ENCODE measurements at regions not wholly inside any gene's neighbourhood (a gene's known extent, or its start where the extent isn't known, plus 50 kb on each side); places are given as distances from the start of the nearest gene placed in this dataset.

DNA sequence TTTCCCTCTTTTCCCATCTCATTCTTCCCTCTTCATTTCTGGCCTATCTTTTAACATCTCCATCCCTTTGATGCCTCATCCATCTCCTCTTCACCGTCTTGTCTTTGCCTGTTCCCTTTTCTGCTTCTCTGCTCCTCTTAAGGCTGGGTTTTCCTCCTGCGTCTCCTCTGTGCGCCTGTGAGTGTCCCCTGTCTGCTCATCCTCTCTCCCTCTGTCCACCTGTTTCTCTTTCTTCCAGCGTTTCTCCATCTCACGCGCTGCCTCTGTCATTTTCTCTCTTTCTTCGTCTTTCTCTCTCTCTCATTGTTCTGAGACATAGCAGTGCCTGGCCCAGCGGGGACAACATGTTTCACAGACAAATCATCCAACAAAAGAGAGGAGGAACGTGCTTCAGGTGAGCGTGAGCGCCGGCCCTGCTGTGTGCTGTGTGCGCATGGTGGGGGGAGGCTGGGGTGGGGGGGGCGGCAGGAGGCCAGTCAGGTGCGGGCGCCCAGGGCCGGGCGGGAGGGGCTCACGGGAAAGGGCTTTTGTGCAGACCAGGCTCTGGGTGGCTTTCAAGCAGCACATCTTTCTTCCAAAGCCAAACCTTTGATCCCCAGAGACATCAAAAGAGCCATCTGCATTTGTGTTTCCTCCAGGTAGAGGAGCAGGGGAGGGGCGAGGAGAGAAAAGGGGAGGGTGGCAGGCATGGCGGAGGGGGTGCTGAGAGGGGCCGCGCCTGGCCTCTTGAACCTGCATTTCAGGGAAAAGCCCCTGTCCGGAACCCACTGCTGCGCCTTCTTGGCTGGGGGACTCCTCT is 121.3 kb downstream of the VEGFA start:
- H3K9ac ChIP-seq (ENCODE audit: low read depth in 1 of 2, low read length in 2 of 2) = no peak overlapping the region
- no peaks in the 10 kb centered on the region for H3K9me3 ChIP-seq (ENCODE audit: control insufficient read depth in 1 of 2, low read length in 2 of 2)

DNA sequence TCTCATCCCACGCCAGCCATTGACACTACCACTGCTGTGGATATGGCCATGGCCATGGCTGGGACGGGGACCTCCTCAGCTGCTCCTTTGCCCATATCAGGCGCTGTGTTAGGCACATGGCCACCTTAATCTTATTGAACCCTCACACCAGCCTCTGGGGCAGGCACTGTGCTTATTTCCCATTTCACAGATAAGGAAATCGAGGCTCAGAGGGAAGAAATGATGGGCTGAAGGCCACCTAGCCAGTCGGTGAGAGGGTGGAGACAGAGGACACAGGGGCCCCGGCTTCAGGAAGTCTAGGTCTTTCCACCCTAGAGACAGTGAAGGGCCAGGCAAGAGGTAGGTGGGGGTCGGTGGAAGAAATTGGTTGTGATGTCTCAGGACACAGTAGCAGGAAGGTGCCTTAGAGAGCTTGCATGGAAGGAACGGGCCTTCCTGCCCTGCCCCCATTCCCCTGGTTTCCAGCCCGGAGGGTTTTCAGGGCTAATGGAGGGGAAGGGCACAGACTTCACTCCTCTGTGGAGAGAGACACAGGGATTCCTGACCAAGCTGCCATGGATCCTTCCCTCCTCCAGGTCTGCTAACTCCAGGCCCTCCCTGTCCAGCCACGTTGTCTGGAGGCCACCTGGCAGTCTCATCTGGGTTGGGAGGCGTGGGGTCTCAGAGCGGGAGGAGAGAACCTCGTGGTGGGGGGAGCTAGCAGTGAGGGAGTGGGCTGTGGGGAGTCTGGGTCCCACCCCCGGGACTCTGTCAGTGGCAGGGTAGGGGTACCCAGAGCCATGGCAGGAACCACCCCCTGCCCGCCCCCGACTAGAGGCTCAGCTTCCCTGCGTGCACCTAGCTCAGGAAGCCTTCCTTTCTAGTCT is 120.4 kb downstream of the VEGFA start:
- Histone ChIP-seq H3K4me3 (ENCODE audit: low read depth in 1 of 2, low read length in 2 of 2) (no peak overlapping the region), H3K36me3 (ENCODE audit: control insufficient read depth in 1 of 2, insufficient read depth in 2 of 2, low read length in 2 of 2) (no peaks in the 10 kb centered on the region), H3K4me1 (ENCODE audit: control insufficient read depth in 1 of 2, insufficient read depth in 2 of 2, low read length in 2 of 2) (no peaks in the 10 kb centered on the region), H3K9me3 (ENCODE audit: control insufficient read depth in 1 of 2, low read length in 2 of 2) (no peaks in the 10 kb centered on the region), H3K9ac (ENCODE audit: low read depth in 1 of 2, low read length in 2 of 2) (no peak overlapping the region), H3K27ac (ENCODE audit: low read depth, low read length) (no peak overlapping the region), H3K27me3 (ENCODE audit: control insufficient read depth in 1 of 2, insufficient read depth in 2 of 2, low read length in 2 of 2) (peaks cover 0 to 3% of the 10 kb centered on the region in 2 donors)

More for the DNA sequence above, 121.3 kb downstream of the VEGFA start:
- no peak overlapping the region for H3K27ac ChIP-seq (ENCODE audit: low read depth, low read length)
- no peaks in the 10 kb centered on the region for H3K4me1 ChIP-seq (ENCODE audit: control insufficient read depth in 1 of 2, insufficient read depth in 2 of 2, low read length in 2 of 2)
- no peaks in the 10 kb centered on the region for H3K36me3 ChIP-seq (ENCODE audit: control insufficient read depth in 1 of 2, insufficient read depth in 2 of 2, low read length in 2 of 2)
- peaks cover 0 to 3% of the 10 kb centered on the region in 2 donors for H3K27me3 ChIP-seq (ENCODE audit: control insufficient read depth in 1 of 2, insufficient read depth in 2 of 2, low read length in 2 of 2)
- H3K4me3 ChIP-seq (ENCODE audit: low read depth in 1 of 2, low read length in 2 of 2) = no peak overlapping the region

DNA sequence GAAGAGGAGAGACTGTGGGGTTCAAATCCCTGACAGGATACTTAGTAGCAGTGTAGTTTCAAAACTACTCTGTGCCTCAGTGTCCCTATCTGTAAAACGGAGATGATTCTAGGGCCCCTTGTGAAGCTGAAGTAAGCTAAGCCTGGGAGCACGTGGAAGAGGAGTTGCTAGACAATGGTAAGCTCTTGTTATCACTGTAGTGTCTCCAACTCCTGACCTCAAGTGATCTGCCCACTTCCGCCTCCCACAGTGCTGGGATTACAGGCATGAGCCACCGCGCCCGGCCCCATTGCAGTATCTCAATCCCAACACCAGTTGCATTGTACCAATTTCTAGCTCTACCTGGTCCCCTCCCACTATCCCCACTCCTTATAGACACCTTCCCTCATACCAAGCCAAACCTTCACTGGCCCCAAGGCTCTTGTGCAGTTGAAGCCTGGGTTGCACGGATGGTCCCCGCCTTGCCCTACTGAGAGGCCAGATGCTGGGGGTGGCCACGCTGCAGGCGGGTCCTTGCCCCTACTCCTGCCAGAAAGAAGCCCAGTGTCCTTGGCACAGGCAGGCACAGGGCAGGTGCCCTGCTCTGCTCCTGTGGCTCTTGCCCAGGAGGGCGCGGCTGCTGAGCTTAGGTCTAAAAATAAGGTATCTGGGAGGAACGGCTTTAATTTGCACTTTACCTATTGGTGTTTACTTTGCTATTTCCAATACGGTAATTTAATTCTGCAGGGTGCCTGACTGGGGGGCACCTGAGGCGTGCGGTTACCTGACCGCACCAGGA is 118.1 kb downstream of the VEGFA start:
- Histone ChIP-seq H3K9ac (ENCODE audit: low read depth in 1 of 2, low read length in 2 of 2) (no peak overlapping the region), H3K36me3 (ENCODE audit: control insufficient read depth in 1 of 2, insufficient read depth in 2 of 2, low read length in 2 of 2) (no peaks in the 10 kb centered on the region), H3K27me3 (ENCODE audit: control insufficient read depth in 1 of 2, insufficient read depth in 2 of 2, low read length in 2 of 2) (peaks cover 0 to 3% of the 10 kb centered on the region in 2 donors), H3K9me3 (ENCODE audit: control insufficient read depth in 1 of 2, low read length in 2 of 2) (no peaks in the 10 kb centered on the region), H3K4me3 (ENCODE audit: low read depth in 1 of 2, low read length in 2 of 2) (no peak overlapping the region), H3K27ac (ENCODE audit: low read depth, low read length) (no peak overlapping the region), H3K4me1 (ENCODE audit: control insufficient read depth in 1 of 2, insufficient read depth in 2 of 2, low read length in 2 of 2) (no peaks in the 10 kb centered on the region)

GRCh38 chr6:43887340-43887858 is 117.4 kb downstream of the VEGFA start:
- Histone ChIP-seq H3K9me3 (ENCODE audit: control insufficient read depth in 1 of 2, low read length in 2 of 2) (no peaks in the 10 kb centered on the region), H3K4me1 (ENCODE audit: control insufficient read depth in 1 of 2, insufficient read depth in 2 of 2, low read length in 2 of 2) (no peaks in the 10 kb centered on the region), H3K27ac (ENCODE audit: low read depth, low read length) (no peak overlapping the region), H3K4me3 (ENCODE audit: low read depth in 1 of 2, low read length in 2 of 2) (no peak overlapping the region), H3K36me3 (ENCODE audit: control insufficient read depth in 1 of 2, insufficient read depth in 2 of 2, low read length in 2 of 2) (no peaks in the 10 kb centered on the region), H3K27me3 (ENCODE audit: control insufficient read depth in 1 of 2, insufficient read depth in 2 of 2, low read length in 2 of 2) (peaks cover 0 to 3% of the 10 kb centered on the region in 2 donors), H3K9ac (ENCODE audit: low read depth in 1 of 2, low read length in 2 of 2) (no peak overlapping the region)

GRCh38 chr6:43886717-43887339 is 116.8 kb downstream of the VEGFA start:
- H3K27me3 ChIP-seq (ENCODE audit: control insufficient read depth in 1 of 2, insufficient read depth in 2 of 2, low read length in 2 of 2) = peaks cover 0 to 3% of the 10 kb centered on the region in 2 donors
- H3K4me3 ChIP-seq (ENCODE audit: low read depth in 1 of 2, low read length in 2 of 2) = no peak overlapping the region
- no peak overlapping the region for H3K9ac ChIP-seq (ENCODE audit: low read depth in 1 of 2, low read length in 2 of 2)
- H3K27ac ChIP-seq (ENCODE audit: low read depth, low read length) = no peak overlapping the region
- no peaks in the 10 kb centered on the region for H3K4me1 ChIP-seq (ENCODE audit: control insufficient read depth in 1 of 2, insufficient read depth in 2 of 2, low read length in 2 of 2)
- H3K9me3 ChIP-seq (ENCODE audit: control insufficient read depth in 1 of 2, low read length in 2 of 2) = no peaks in the 10 kb centered on the region
- no peaks in the 10 kb centered on the region for H3K36me3 ChIP-seq (ENCODE audit: control insufficient read depth in 1 of 2, insufficient read depth in 2 of 2, low read length in 2 of 2)

- H3K4me1 ChIP-seq (ENCODE audit: control insufficient read depth in 1 of 2, insufficient read depth in 2 of 2, low read length in 2 of 2) = no peaks in the 10 kb centered on the region
- peaks cover 0 to 3% of the 10 kb centered on the region in 2 donors for H3K27me3 ChIP-seq (ENCODE audit: control insufficient read depth in 1 of 2, insufficient read depth in 2 of 2, low read length in 2 of 2)
- H3K4me3 ChIP-seq (ENCODE audit: low read depth in 1 of 2, low read length in 2 of 2) = no peak overlapping the region
- no peaks in the 10 kb centered on the region for H3K36me3 ChIP-seq (ENCODE audit: control insufficient read depth in 1 of 2, insufficient read depth in 2 of 2, low read length in 2 of 2)
- no peaks in the 10 kb centered on the region for H3K9me3 ChIP-seq (ENCODE audit: control insufficient read depth in 1 of 2, low read length in 2 of 2)
- no peak overlapping the region for H3K27ac ChIP-seq (ENCODE audit: low read depth, low read length)
- no peak overlapping the region for H3K9ac ChIP-seq (ENCODE audit: low read depth in 1 of 2, low read length in 2 of 2)
Observed at GRCh38 chr6:43886067-43886461, 116.1 kb downstream of the VEGFA start.

- no peak overlapping the region for H3K27ac ChIP-seq (ENCODE audit: low read depth, low read length)
- no peaks in the 10 kb centered on the region for H3K9me3 ChIP-seq (ENCODE audit: control insufficient read depth in 1 of 2, low read length in 2 of 2)
- no peaks in the 10 kb centered on the region for H3K36me3 ChIP-seq (ENCODE audit: control insufficient read depth in 1 of 2, insufficient read depth in 2 of 2, low read length in 2 of 2)
- H3K4me1 ChIP-seq (ENCODE audit: control insufficient read depth in 1 of 2, insufficient read depth in 2 of 2, low read length in 2 of 2) = no peaks in the 10 kb centered on the region
- no peaks in the 10 kb centered on the region for H3K27me3 ChIP-seq (ENCODE audit: control insufficient read depth in 1 of 2, insufficient read depth in 2 of 2, low read length in 2 of 2)
- no peak overlapping the region for H3K4me3 ChIP-seq (ENCODE audit: low read depth in 1 of 2, low read length in 2 of 2)
- no peak overlapping the region for H3K9ac ChIP-seq (ENCODE audit: low read depth in 1 of 2, low read length in 2 of 2)
Observed at GRCh38 chr6:43885399-43886066, 115.5 kb downstream of the VEGFA start.

DNA sequence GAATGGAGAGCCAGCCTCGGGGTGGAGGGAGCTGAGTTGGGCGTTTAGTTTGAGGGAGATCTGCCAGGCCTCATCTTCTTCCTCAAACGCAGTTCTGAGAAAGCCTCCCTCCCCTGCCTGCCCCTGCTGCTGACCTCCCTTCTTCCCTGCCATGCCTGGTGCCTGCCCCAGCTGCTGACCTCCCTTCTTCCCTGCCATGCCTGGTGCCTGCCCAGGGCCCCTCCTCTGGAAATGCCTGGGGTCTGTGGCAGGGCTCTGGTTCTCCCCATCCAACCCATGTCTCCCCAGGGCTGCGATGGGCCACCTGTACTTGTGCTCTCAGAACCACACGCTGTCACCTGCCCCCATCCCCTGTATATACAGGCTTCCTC is 114.6 kb downstream of the VEGFA start:
- no peak overlapping the region for H3K4me3 ChIP-seq (ENCODE audit: low read depth in 1 of 2, low read length in 2 of 2)
- no peaks in the 10 kb centered on the region for H3K4me1 ChIP-seq (ENCODE audit: control insufficient read depth in 1 of 2, insufficient read depth in 2 of 2, low read length in 2 of 2)
- no peaks in the 10 kb centered on the region for H3K9me3 ChIP-seq (ENCODE audit: control insufficient read depth in 1 of 2, low read length in 2 of 2)
- no peaks in the 10 kb centered on the region for H3K36me3 ChIP-seq (ENCODE audit: control insufficient read depth in 1 of 2, insufficient read depth in 2 of 2, low read length in 2 of 2)
- H3K9ac ChIP-seq (ENCODE audit: low read depth in 1 of 2, low read length in 2 of 2) = no peak overlapping the region
- no peaks in the 10 kb centered on the region for H3K27me3 ChIP-seq (ENCODE audit: control insufficient read depth in 1 of 2, insufficient read depth in 2 of 2, low read length in 2 of 2)
- H3K27ac ChIP-seq (ENCODE audit: low read depth, low read length) = no peak overlapping the region

DNA sequence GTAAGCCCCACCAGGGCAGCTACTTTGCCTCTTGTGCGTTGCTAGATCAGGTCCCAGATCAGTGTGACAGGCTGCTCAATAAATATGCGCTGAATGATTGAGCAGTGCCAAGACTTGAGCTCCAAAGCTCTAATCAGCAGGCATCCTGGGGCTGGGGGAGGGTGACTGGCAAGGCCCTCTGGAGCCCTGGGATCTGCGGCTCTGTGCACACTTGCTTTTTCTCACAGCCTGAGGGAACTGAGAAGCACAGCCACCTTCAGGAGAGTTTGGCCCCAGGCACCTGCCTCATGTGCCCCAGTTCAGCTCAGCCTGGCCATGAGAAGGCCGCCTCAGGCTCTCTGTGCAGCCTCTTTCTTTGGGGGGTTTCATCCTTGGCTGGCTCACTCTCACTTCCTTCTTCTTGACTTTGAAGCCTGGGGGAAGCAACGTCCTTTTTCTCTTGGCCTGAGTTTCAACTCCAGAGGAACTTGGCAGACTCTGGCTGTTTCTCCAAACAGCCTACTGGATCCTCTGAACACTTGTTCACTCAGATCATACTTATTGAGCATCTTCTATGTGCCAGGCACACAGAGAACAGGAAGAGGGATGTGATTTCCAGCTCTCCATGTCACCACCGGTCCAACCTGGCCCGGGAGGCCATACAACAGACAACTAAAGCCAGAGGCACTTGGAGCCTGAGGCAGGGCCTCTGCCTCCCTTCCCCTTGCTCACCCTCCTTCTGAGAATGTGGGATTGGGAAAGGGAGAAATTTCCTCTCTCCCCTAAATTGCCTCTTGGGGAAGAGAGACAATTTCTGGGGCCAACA is 114.0 kb downstream of the VEGFA start:
- Histone ChIP-seq H3K9me3 (ENCODE audit: control insufficient read depth in 1 of 2, low read length in 2 of 2) (no peaks in the 10 kb centered on the region), H3K27ac (ENCODE audit: low read depth, low read length) (no peak overlapping the region), H3K9ac (ENCODE audit: low read depth in 1 of 2, low read length in 2 of 2) (no peak overlapping the region), H3K36me3 (ENCODE audit: control insufficient read depth in 1 of 2, insufficient read depth in 2 of 2, low read length in 2 of 2) (no peaks in the 10 kb centered on the region), H3K27me3 (ENCODE audit: control insufficient read depth in 1 of 2, insufficient read depth in 2 of 2, low read length in 2 of 2) (no peaks in the 10 kb centered on the region), H3K4me3 (ENCODE audit: low read depth in 1 of 2, low read length in 2 of 2) (no peak overlapping the region), H3K4me1 (ENCODE audit: control insufficient read depth in 1 of 2, insufficient read depth in 2 of 2, low read length in 2 of 2) (no peaks in the 10 kb centered on the region)

Measured in duodenal mucosa (tissue), 2 donors.